IMR-90 (cell line): ENCODE measurements at regions not wholly inside any gene's neighbourhood (a gene's known extent, or its start where the extent isn't known, plus 50 kb on each side); places are given as distances from the start of the nearest gene placed in this dataset.

Experiments used
- ATAC-seq: fragments of 200-7000 bp; cut with Tn5 transposase; 2 replicates; pipeline ENCODE4 v1.9.1; 2020; ENCODE audit warnings: low read depth, mild to moderate bottlenecking, moderate library complexity
- BruUV-seq: library from RNA; stranded (reverse); fragments of 400-500 nt; replicated peaks from 2 replicates; lab custom pipeline; 2021; lab: Mats Ljungman, UMichigan
- CTCF ChIA-PET: fragments of 300-600 bp; formaldehyde crosslinking; extraction: SDS; loops from one replicate; lab custom pipeline; 2021; ENCODE audit warnings: antibody characterized with exemption; lab: Yijun Ruan, JAX
- POLR2A ChIA-PET: fragments of 300-600 bp; sonication (Branson Sonifier 250); formaldehyde crosslinking; loops from one replicate; lab custom pipeline; 2022; ENCODE audit warnings: antibody characterized with exemption; ENCODE audit not compliant: unreplicated experiment; lab: Charles Lee
- DNase-seq: peaks from one replicate; pipeline ENCODE4 v3.0.0; 2013
- H2AFZ ChIP-seq: replicated peaks from 2 replicates; pipeline ENCODE3; 2013; ENCODE audit warnings: low read length, mild to moderate bottlenecking; ENCODE audit not compliant: poor library complexity
- H2AK5ac ChIP-seq: 2 replicates; pipeline ENCODE4 v1.6.1; 2013; ENCODE audit warnings: low read depth, low read length, inconsistent platforms
- H2AK9ac ChIP-seq: replicated peaks from 2 replicates; pipeline ENCODE3; 2013; ENCODE audit warnings: mild to moderate bottlenecking, low read depth, low read length, moderate library complexity; ENCODE audit not compliant: poor library complexity
- H2BK120ac ChIP-seq: 2 replicates; pipeline ENCODE4 v1.6.1; 2013; ENCODE audit warnings: low read depth, low read length, inconsistent platforms
- H2BK15ac ChIP-seq: 3 replicates; pipeline ENCODE4 v1.6.1; 2013; ENCODE audit warnings: low read depth, low read length, inconsistent platforms
- H2BK20ac ChIP-seq: 2 replicates; pipeline ENCODE4 v1.6.1; 2013; ENCODE audit warnings: low read depth, mild to moderate bottlenecking, inconsistent platforms, low read length, moderate library complexity
- H2BK5ac ChIP-seq: 2 replicates; pipeline ENCODE4 v1.6.1; 2013; ENCODE audit warnings: mild to moderate bottlenecking, low read depth, low read length, inconsistent platforms; ENCODE audit not compliant: poor library complexity, severe bottlenecking
- H3K14ac ChIP-seq: replicated peaks from 2 replicates; pipeline ENCODE4 v1.6.1; 2013; ENCODE audit warnings: low read depth, low read length, inconsistent platforms
- H3K18ac ChIP-seq: 2 replicates; pipeline ENCODE4 v1.6.1; 2013; ENCODE audit warnings: low read depth, low read length, control low read depth
- H3K23ac ChIP-seq: 2 replicates; pipeline ENCODE4 v1.6.1; 2013; ENCODE audit warnings: low read depth, low read length, inconsistent platforms
- H3K27ac ChIP-seq: 2 replicates; pipeline ENCODE4 v1.5.1; 2013; ENCODE audit warnings: mild to moderate bottlenecking, control low read depth, low read length; ENCODE audit not compliant: insufficient read depth
- H3K27me3 ChIP-seq: 2 replicates; pipeline ENCODE4 v1.6.1; 2013; ENCODE audit warnings: low read length; ENCODE audit not compliant: control insufficient read depth, insufficient read depth
- H3K36me3 ChIP-seq: 2 replicates; pipeline ENCODE4 v1.6.1; 2013; ENCODE audit warnings: low read length, mixed read lengths; ENCODE audit not compliant: control insufficient read depth, insufficient read depth
- H3K4ac ChIP-seq: 2 replicates; pipeline ENCODE4 v1.6.1; 2013; ENCODE audit warnings: low read depth, low read length, inconsistent platforms
- H3K4me1 ChIP-seq: 2 replicates; pipeline ENCODE4 v1.6.1; 2013; ENCODE audit warnings: low read length, mixed read lengths; ENCODE audit not compliant: control insufficient read depth, insufficient read depth
- H3K4me2 ChIP-seq: 2 replicates; pipeline ENCODE4 v1.6.1; 2013; ENCODE audit warnings: low read depth, mild to moderate bottlenecking, control low read depth, low read length, moderate library complexity
- H3K4me3 ChIP-seq: 2 replicates; pipeline ENCODE4 v1.5.1; 2013; ENCODE audit warnings: low read depth, mild to moderate bottlenecking, control low read depth, low read length, moderate library complexity; ENCODE audit not compliant: insufficient read depth
- H3K56ac ChIP-seq: 2 replicates; pipeline ENCODE4 v1.6.1; 2013; ENCODE audit warnings: low read length, inconsistent platforms; ENCODE audit not compliant: insufficient read depth; ENCODE audit errors: extremely low read depth
- H3K79me1 ChIP-seq, 2 experiments: 2 replicates each; pipeline ENCODE4 v1.6.1; 2013; ENCODE audit warnings: low read length in 2 of 2, inconsistent platforms in 1 of 2, low read depth in 1 of 2
- H3K9ac ChIP-seq: 2 replicates; pipeline ENCODE4 v1.6.1; 2013; ENCODE audit warnings: low read depth, low read length, control low read depth
- H3K9me1 ChIP-seq: 2 replicates; pipeline ENCODE4 v1.6.1; 2013; ENCODE audit warnings: low read length, inconsistent platforms; ENCODE audit not compliant: insufficient read depth
- H3K9me3 ChIP-seq: 2 replicates; pipeline ENCODE4 v1.6.1; 2013; ENCODE audit warnings: low read length; ENCODE audit not compliant: control insufficient read depth, insufficient read depth
- H4K20me1 ChIP-seq: 2 replicates; pipeline ENCODE4 v1.6.1; 2013; ENCODE audit warnings: low read length, inconsistent platforms; ENCODE audit not compliant: insufficient read depth
- H4K5ac ChIP-seq: 2 replicates; pipeline ENCODE4 v1.6.1; 2013; ENCODE audit warnings: mild to moderate bottlenecking, low read depth, low read length, control low read depth
- H4K8ac ChIP-seq, 2 experiments: 2 replicates each; pipeline ENCODE4 v1.6.1; 2013; ENCODE audit warnings: low read depth in 2 of 2, low read length in 2 of 2, control low read depth in 1 of 2, inconsistent platforms in 1 of 2
- H4K91ac ChIP-seq: 2 replicates; pipeline ENCODE4 v1.6.1; 2013; ENCODE audit warnings: low read depth, low read length, inconsistent platforms; ENCODE audit not compliant: insufficient read depth
- ELK1 ChIP-seq: fragments of 150-350 bp; IDR thresholded peaks from 2 replicates; pipeline ENCODE4 v1.6.1; 2016; ENCODE audit warnings: low read depth, mild to moderate bottlenecking, low read length, moderate library complexity, borderline replicate concordance
- RAD21 ChIP-seq: IDR thresholded peaks from 2 replicates; pipeline ENCODE4 v1.6.1; 2012; ENCODE audit warnings: low read length, improper control_type of control experiment
- RFX5 ChIP-seq: IDR thresholded peaks from 2 replicates; pipeline ENCODE4 v1.8.0; 2012; ENCODE audit warnings: low read depth, mild to moderate bottlenecking, low read length, moderate library complexity
- WGBS, 2 experiments: methylation state at CpG; one replicate each; pipeline versions ENCODE4 v1.1.5 to v1.1.7; 2013; ENCODE audit warnings: missing lambda C conversion rate in 2 of 2; ENCODE audit not compliant: insufficient read length in 1 of 2; ENCODE audit errors: extremely low coverage in 2 of 2; 5-methylcytosine and 5-hydroxymethylcytosine counted together
- dilution Hi-C: fragments of 300-500 bp; cut with HindIII; formaldehyde crosslinking; loops from one replicate; pipeline ENCODE4 v1.14.3; 2018; ENCODE audit warnings: low sequenced_read_pairs; ENCODE audit not compliant: unreplicated experiment
- in situ Hi-C: fragments of 300-500 bp; cut with MboI; formaldehyde crosslinking; loops from 3 replicates; pipeline ENCODE4 v1.14.3; 2019; ENCODE audit warnings: low sequenced_read_pairs, inconsistent platforms, mixed read lengths
- intact Hi-C: fragments of 100-400 bp; cut with micrococcal nuclease; formaldehyde crosslinking; loops from 2 replicates; pipeline ENCODE4 v1.10.0; 2022

GRCh38 chr5:133715616-133716015 lies 103.3 kb upstream of the FSTL4 start:
- H3K4ac ChIP-seq: no peak overlapping the region
- no peak overlapping the region for H4K8ac ChIP-seq
- no peaks in the 10 kb centered on the region for H3K4me1 ChIP-seq
- H3K27me3 ChIP-seq: peaks cover 4% of the 10 kb centered on the region; the same call in 1 of the 2 replicates
- H3K4me2 ChIP-seq: no peak overlapping the region
- no peak overlapping the region for H3K9ac ChIP-seq
- H2BK120ac ChIP-seq: no peak overlapping the region
- H3K9me3 ChIP-seq: no peaks in the 10 kb centered on the region
- H3K18ac ChIP-seq: no peak overlapping the region
- ATAC-seq (no peak), DNase-seq (no peak)
- H3K23ac ChIP-seq: no peak overlapping the region
- H3K56ac ChIP-seq: no peak overlapping the region
- intact Hi-C loops: no loop called here
- CTCF ChIA-PET: no interaction called here
- in situ Hi-C loops: no loop called here
- 93% methylated on average over 2 of the region's 5 CpGs; no CpG with 5 or more reads in 1 of the 2 experiments for WGBS, 2 experiments
- H4K91ac ChIP-seq: no peak overlapping the region
- no peaks in the 10 kb centered on the region for H3K36me3 ChIP-seq
- BruUV-seq: no TSS peak
- H2BK20ac ChIP-seq: no peak overlapping the region
- H3K4me3 ChIP-seq: no peak overlapping the region
- no peak overlapping the region for H2AFZ ChIP-seq
- no peaks in the 10 kb centered on the region for H3K9me1 ChIP-seq
- H2AK5ac ChIP-seq: no peak overlapping the region
- no peak overlapping the region for H2AK9ac ChIP-seq
- TF ChIP-seq ELK1 (no peak), RAD21 (no peak), RFX5 (no peak)
- no peak overlapping the region for H2BK5ac ChIP-seq
- H4K20me1 ChIP-seq: no peaks in the 10 kb centered on the region
- H3K79me1 ChIP-seq: no peaks in the 10 kb centered on the region
- dilution Hi-C loops: no loop called here
- no peak overlapping the region for H3K14ac ChIP-seq
- no peak overlapping the region for H2BK15ac ChIP-seq
- no peak overlapping the region for H3K27ac ChIP-seq
- no peak overlapping the region for H4K5ac ChIP-seq
- POLR2A ChIA-PET: no interaction called here
